22Rv1 (cell line): ENCODE measurements at regions not wholly inside any gene's neighbourhood (a gene's known extent, or its start where the extent isn't known, plus 50 kb on each side); places are given as distances from the start of the nearest gene placed in this dataset.

Source experiments
- CTCF ChIP-seq: fragments of 450-650 bp; IDR thresholded peaks from 2 replicates; pipeline ENCODE4 v1.5.1; 2017; ENCODE audit warnings: mild to moderate bottlenecking
- ZFX ChIP-seq: fragments of 450-650 bp; IDR thresholded peaks from 2 replicates; pipeline ENCODE4 v1.6.1; 2017; ENCODE audit warnings: antibody characterized with exemption, borderline replicate concordance

GRCh38 chr10:75329190-75329745, 72.3 kb downstream of the ZNF503 start:
- TF ChIP-seq CTCF (no peak), ZFX (no peak)
